Glutamatergic neuron (in vitro differentiated cells): ENCODE measurements at regions not wholly inside any gene's neighbourhood (a gene's known extent, or its start where the extent isn't known, plus 50 kb on each side); places are given as distances from the start of the nearest gene placed in this dataset.

ENCODE experiments used
- DNase-seq: peaks from one replicate; pipeline ENCODE4 v3.0.0; 2022
- H3K27ac Mint-ChIP-seq: one replicate; pipeline ENCODE4 v1.8.0; 2020; ENCODE audit warnings: mild to moderate bottlenecking, mixed read lengths, inconsistent platforms; ENCODE audit not compliant: unreplicated experiment
- H3K27me3 Mint-ChIP-seq: one replicate; pipeline ENCODE4 v1.8.0; 2020; ENCODE audit warnings: mild to moderate bottlenecking, moderate library complexity, mixed read lengths, inconsistent platforms; ENCODE audit not compliant: unreplicated experiment
- H3K36me3 Mint-ChIP-seq: one replicate; pipeline ENCODE4 v1.8.0; 2020; ENCODE audit warnings: mild to moderate bottlenecking, mixed read lengths, inconsistent platforms; ENCODE audit not compliant: unreplicated experiment
- H3K4me1 Mint-ChIP-seq: one replicate; pipeline ENCODE4 v1.8.0; 2020; ENCODE audit warnings: mild to moderate bottlenecking, low read depth, mixed read lengths, inconsistent platforms; ENCODE audit not compliant: unreplicated experiment
- H3K4me3 Mint-ChIP-seq: one replicate; pipeline ENCODE4 v1.8.0; 2020; ENCODE audit warnings: mild to moderate bottlenecking, mixed read lengths, inconsistent platforms; ENCODE audit not compliant: unreplicated experiment
- H3K9me3 Mint-ChIP-seq: one replicate; pipeline ENCODE4 v1.8.0; 2020; ENCODE audit warnings: mild to moderate bottlenecking, moderate library complexity, mixed read lengths, inconsistent platforms; ENCODE audit not compliant: unreplicated experiment
- CTCF ChIP-seq: fragments of 200-600 bp; sonication (generic); IDR thresholded peaks from one replicate; pipeline ENCODE4 v1.5.0; 2021; ENCODE audit not compliant: partially characterized antibody, unreplicated experiment

GRCh38 chr7:92973293-92973731 is 136.9 kb upstream of the CDK6 start:
- H3K36me3 Mint-ChIP-seq, result peaks cover 7% of the 10 kb centered on the region
- no peak overlapping the region for H3K4me3 Mint-ChIP-seq
- DNase-seq, result no peak
- H3K4me1 Mint-ChIP-seq, result no peaks in the 10 kb centered on the region
- TF ChIP-seq CTCF, result no peak
- no peaks in the 10 kb centered on the region for H3K27me3 Mint-ChIP-seq
- H3K9me3 Mint-ChIP-seq, result peaks cover 4% of the 10 kb centered on the region
- no peak overlapping the region for H3K27ac Mint-ChIP-seq

- TF ChIP-seq CTCF, result no peak
- H3K36me3 Mint-ChIP-seq, result peaks cover 7% of the 10 kb centered on the region
- H3K9me3 Mint-ChIP-seq, result peaks cover 4% of the 10 kb centered on the region
- no peak for DNase-seq
- no peaks in the 10 kb centered on the region for H3K4me1 Mint-ChIP-seq
- no peak overlapping the region for H3K27ac Mint-ChIP-seq
- H3K4me3 Mint-ChIP-seq, result no peak overlapping the region
- no peaks in the 10 kb centered on the region for H3K27me3 Mint-ChIP-seq
These were observed 136.1 kb upstream of the CDK6 start for GRCh38 chr7:92972441-92972840.

- Mint-ChIP-seq H3K27ac (no peak overlapping the region), H3K4me3 (no peak overlapping the region), H3K4me1 (no peaks in the 10 kb centered on the region), H3K36me3 (no peaks in the 10 kb centered on the region), H3K9me3 (no peaks in the 10 kb centered on the region), H3K27me3 (no peaks in the 10 kb centered on the region)
- no peak for DNase-seq
- TF ChIP-seq CTCF, result no peak
These were observed 132.7 kb upstream of the CDK6 start for GRCh38 chr7:92969061-92969460.

- Mint-ChIP-seq H3K4me3 (no peak overlapping the region), H3K36me3 (no peaks in the 10 kb centered on the region), H3K9me3 (no peaks in the 10 kb centered on the region), H3K27me3 (no peaks in the 10 kb centered on the region), H3K27ac (no peak overlapping the region), H3K4me1 (no peaks in the 10 kb centered on the region)
- no peak for TF ChIP-seq CTCF
- DNase-seq, result no peak
These were observed 132.1 kb upstream of the CDK6 start for GRCh38 chr7:92968502-92968901.

GRCh38 chr7:92967238-92967637 is 130.9 kb upstream of the CDK6 start:
- Mint-ChIP-seq H3K4me1 (no peaks in the 10 kb centered on the region), H3K4me3 (no peak overlapping the region), H3K9me3 (no peaks in the 10 kb centered on the region), H3K27ac (no peak overlapping the region), H3K27me3 (no peaks in the 10 kb centered on the region), H3K36me3 (no peaks in the 10 kb centered on the region)
- DNase-seq, result no peak
- TF ChIP-seq CTCF, result no peak
